RWPE2 (cell line): ENCODE measurements at regions not wholly inside any gene's neighbourhood (a gene's known extent, or its start where the extent isn't known, plus 50 kb on each side); places are given as distances from the start of the nearest gene placed in this dataset.

Experiments used
- ATAC-seq: fragments of 200-7000 bp; cut with Tn5 transposase; 3 replicates; pipeline ENCODE4 v1.9.1; 2021; ENCODE audit warnings: low read depth
- DNase-seq: peaks from one replicate; pipeline ENCODE4 v3.0.0-alpha.2; 2020; ENCODE audit warnings: low spot score
- H3K27ac ChIP-seq: fragments of 450-650 bp; 2 replicates; pipeline ENCODE4 v1.5.1; 2017; ENCODE audit warnings: mild to moderate bottlenecking; ENCODE audit not compliant: poor library complexity, severe bottlenecking
- H3K27me3 ChIP-seq: fragments of 250-450 bp; sonication (Bioruptor Pico); 2 replicates; pipeline ENCODE4 v1.5.1; 2021; ENCODE audit warnings: mild to moderate bottlenecking, moderate library complexity; ENCODE audit not compliant: insufficient read depth, poor library complexity, severe bottlenecking
- H3K36me3 ChIP-seq: fragments of 250-450 bp; sonication (Bioruptor Pico); 2 replicates; pipeline ENCODE4 v1.5.1; 2020; ENCODE audit warnings: low read depth, mild to moderate bottlenecking, moderate library complexity
- H3K4me1 ChIP-seq: fragments of 250-450 bp; sonication (Bioruptor Pico); 2 replicates; pipeline ENCODE4 v1.5.1; 2021; ENCODE audit warnings: mild to moderate bottlenecking, moderate library complexity; ENCODE audit not compliant: insufficient read depth, poor library complexity, severe bottlenecking
- H3K4me3 ChIP-seq: fragments of 250-450 bp; sonication (Bioruptor Pico); 2 replicates; pipeline ENCODE4 v1.5.1; 2021; ENCODE audit warnings: mild to moderate bottlenecking, moderate library complexity; ENCODE audit not compliant: severe bottlenecking
- H3K9me3 ChIP-seq: fragments of 250-450 bp; sonication (Bioruptor Pico); 2 replicates; pipeline ENCODE4 v1.5.1; 2021; ENCODE audit warnings: mild to moderate bottlenecking, moderate library complexity; ENCODE audit not compliant: severe bottlenecking
- TF ChIP-seq, protein P1 (sequence below): fragments of 450-650 bp; IDR thresholded peaks from one replicate; pipeline ENCODE4 v1.5.1; 2017; ENCODE audit warnings: mild to moderate bottlenecking, moderate library complexity; ENCODE audit not compliant: poor library complexity, severe bottlenecking

DNA sequence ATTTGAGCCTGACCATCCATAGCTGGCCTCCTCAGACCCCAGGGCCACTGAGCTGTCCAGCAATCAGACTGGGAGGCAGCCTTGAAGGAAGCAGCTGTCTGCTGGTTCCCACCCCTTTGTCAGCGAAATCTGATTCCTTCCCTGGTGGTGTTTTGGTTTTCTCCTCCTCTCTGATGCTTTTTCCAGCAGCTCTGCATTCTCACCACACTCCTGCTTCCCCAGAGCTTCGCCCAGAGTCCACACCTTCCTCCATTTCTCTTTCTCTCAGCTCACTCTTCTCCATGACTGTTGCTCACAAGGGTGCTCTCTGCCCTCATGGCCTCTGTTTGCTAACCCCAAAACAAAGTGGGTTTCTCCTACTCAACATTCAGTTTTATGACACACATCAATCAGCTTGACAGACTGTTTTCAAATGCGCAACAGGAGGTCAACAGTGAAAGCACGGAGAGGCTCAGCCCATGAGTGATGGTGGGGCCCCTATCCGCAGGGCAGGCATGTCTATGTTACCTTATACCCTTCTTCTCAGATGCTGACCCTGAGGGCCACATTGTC, 130.6 kb upstream of the MTNR1B start:
- Histone ChIP-seq H3K27ac (no peak overlapping the region), H3K36me3 (no peaks in the 10 kb centered on the region), H3K27me3 (no peaks in the 10 kb centered on the region), H3K4me1 (peaks cover 9% of the 10 kb centered on the region), H3K4me3 (no peak overlapping the region), H3K9me3 (no peaks in the 10 kb centered on the region)
- TF ChIP-seq, protein P1, sequence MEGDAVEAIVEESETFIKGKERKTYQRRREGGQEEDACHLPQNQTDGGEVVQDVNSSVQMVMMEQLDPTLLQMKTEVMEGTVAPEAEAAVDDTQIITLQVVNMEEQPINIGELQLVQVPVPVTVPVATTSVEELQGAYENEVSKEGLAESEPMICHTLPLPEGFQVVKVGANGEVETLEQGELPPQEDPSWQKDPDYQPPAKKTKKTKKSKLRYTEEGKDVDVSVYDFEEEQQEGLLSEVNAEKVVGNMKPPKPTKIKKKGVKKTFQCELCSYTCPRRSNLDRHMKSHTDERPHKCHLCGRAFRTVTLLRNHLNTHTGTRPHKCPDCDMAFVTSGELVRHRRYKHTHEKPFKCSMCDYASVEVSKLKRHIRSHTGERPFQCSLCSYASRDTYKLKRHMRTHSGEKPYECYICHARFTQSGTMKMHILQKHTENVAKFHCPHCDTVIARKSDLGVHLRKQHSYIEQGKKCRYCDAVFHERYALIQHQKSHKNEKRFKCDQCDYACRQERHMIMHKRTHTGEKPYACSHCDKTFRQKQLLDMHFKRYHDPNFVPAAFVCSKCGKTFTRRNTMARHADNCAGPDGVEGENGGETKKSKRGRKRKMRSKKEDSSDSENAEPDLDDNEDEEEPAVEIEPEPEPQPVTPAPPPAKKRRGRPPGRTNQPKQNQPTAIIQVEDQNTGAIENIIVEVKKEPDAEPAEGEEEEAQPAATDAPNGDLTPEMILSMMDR, result no peak
- ATAC-seq, result no peak
- DNase-seq, result no peak

GRCh38 chr11:92839450-92839849, 130.0 kb upstream of the MTNR1B start:
- Histone ChIP-seq H3K4me1 (peaks cover 11% of the 10 kb centered on the region), H3K4me3 (no peak overlapping the region), H3K36me3 (no peaks in the 10 kb centered on the region), H3K27me3 (no peaks in the 10 kb centered on the region), H3K9me3 (no peaks in the 10 kb centered on the region), H3K27ac (no peak overlapping the region)
- 0 out of 3 replicates have a peak, but pooled peaks have one; percentile 10 for ATAC-seq
- TF ChIP-seq, protein P1, result no peak
- no peak for DNase-seq

- no peak for DNase-seq
- H3K4me3 ChIP-seq, result no peak overlapping the region
- peak; percentile 37; the same call in 1 of the 3 replicates for ATAC-seq
- no peaks in the 10 kb centered on the region for H3K9me3 ChIP-seq
- peaks cover 11% of the 10 kb centered on the region for H3K4me1 ChIP-seq
- H3K36me3 ChIP-seq, result no peaks in the 10 kb centered on the region
- no peak overlapping the region for H3K27ac ChIP-seq
- TF ChIP-seq, protein P1, result no peak
- no peaks in the 10 kb centered on the region for H3K27me3 ChIP-seq
Measured at GRCh38 chr11:92841719-92842118, 127.7 kb upstream of the MTNR1B start.

GRCh38 chr11:92843455-92843854, 126.0 kb upstream of the MTNR1B start:
- H3K36me3 ChIP-seq, result no peaks in the 10 kb centered on the region
- H3K4me1 ChIP-seq, result peaks cover 11% of the 10 kb centered on the region
- DNase-seq (no peak), ATAC-seq (peak; percentile 76)
- TF ChIP-seq, protein P1, result no peak
- no peaks in the 10 kb centered on the region for H3K27me3 ChIP-seq
- H3K4me3 ChIP-seq, result no peak overlapping the region
- H3K27ac ChIP-seq, result no peak overlapping the region
- no peaks in the 10 kb centered on the region for H3K9me3 ChIP-seq

- Histone ChIP-seq H3K27me3 (no peaks in the 10 kb centered on the region), H3K27ac (no peak overlapping the region), H3K4me3 (no peak overlapping the region), H3K36me3 (no peaks in the 10 kb centered on the region), H3K4me1 (peaks cover 11% of the 10 kb centered on the region), H3K9me3 (no peaks in the 10 kb centered on the region)
- no peak for ATAC-seq
- no peak for DNase-seq
- TF ChIP-seq, protein P1, result no peak
Measured at GRCh38 chr11:92844197-92844596, 125.3 kb upstream of the MTNR1B start.
